ENCODE measurements at regions not wholly inside any gene's neighbourhood (a gene's known extent, or its start where the extent isn't known, plus 50 kb on each side); places are given as distances from the start of the nearest gene placed in this dataset.

GRCh38 chr10:8468477-8468876 lies 414.0 kb downstream of the GATA3 start:
- TF ChIP-seq, protein P1, sequence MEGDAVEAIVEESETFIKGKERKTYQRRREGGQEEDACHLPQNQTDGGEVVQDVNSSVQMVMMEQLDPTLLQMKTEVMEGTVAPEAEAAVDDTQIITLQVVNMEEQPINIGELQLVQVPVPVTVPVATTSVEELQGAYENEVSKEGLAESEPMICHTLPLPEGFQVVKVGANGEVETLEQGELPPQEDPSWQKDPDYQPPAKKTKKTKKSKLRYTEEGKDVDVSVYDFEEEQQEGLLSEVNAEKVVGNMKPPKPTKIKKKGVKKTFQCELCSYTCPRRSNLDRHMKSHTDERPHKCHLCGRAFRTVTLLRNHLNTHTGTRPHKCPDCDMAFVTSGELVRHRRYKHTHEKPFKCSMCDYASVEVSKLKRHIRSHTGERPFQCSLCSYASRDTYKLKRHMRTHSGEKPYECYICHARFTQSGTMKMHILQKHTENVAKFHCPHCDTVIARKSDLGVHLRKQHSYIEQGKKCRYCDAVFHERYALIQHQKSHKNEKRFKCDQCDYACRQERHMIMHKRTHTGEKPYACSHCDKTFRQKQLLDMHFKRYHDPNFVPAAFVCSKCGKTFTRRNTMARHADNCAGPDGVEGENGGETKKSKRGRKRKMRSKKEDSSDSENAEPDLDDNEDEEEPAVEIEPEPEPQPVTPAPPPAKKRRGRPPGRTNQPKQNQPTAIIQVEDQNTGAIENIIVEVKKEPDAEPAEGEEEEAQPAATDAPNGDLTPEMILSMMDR (IDR thresholded peaks at IDR 0.05), result no peak
- TF ChIP-seq POLR2A (IDR thresholded peaks at IDR 0.05), result no peak

All from esophagus squamous epithelium (tissue), 4 donors.